Esophagus squamous epithelium (tissue), 5 donors: ENCODE measurements at regions not wholly inside any gene's neighbourhood (a gene's known extent, or its start where the extent isn't known, plus 50 kb on each side); places are given as distances from the start of the nearest gene placed in this dataset.

ENCODE experiments used
- DNase-seq: peaks from one replicate; lab custom pipeline; 2025; lab: John Stamatoyannopoulos, UW
- H3K27ac ChIP-seq, 4 donors: fragments of 200-600 bp; sonication (generic); one replicate each; pipeline ENCODE4 v1.5.1; 2016 to 2019; ENCODE audit warnings: mild to moderate bottlenecking in 1 of 4
- H3K27me3 ChIP-seq, 4 donors: fragments of 200-600 bp; sonication (generic); 1 replicate in 3 of 4; 2 replicates in 1 of 4; pipeline versions ENCODE4 v1.5.1 to v1.6.0; 2017 to 2021; ENCODE audit warnings: antibody characterized with exemption in 1 of 4
- H3K36me3 ChIP-seq, 3 donors: fragments of 200-600 bp; sonication (generic); one replicate each; pipeline ENCODE4 v1.5.1; 2016 to 2019
- H3K4me1 ChIP-seq, 3 donors: fragments of 200-600 bp; sonication (generic); one replicate each; pipeline ENCODE4 v1.5.1; 2017 to 2019
- H3K4me3 ChIP-seq, 4 donors: fragments of 200-600 bp; sonication (generic); 1 replicate in 3 of 4; 2 replicates in 1 of 4; pipeline ENCODE4 v1.5.1; 2016 to 2019; ENCODE audit warnings: mild to moderate bottlenecking in 2 of 4, moderate library complexity in 1 of 4
- H3K9me3 ChIP-seq, 3 donors: fragments of 200-600 bp; sonication (generic); one replicate each; pipeline ENCODE4 v1.5.1; 2016 to 2019
- POLR2A ChIP-seq, 4 donors: fragments of 450-650 bp; IDR thresholded peaks; one replicate each; pipeline ENCODE4 v1.6.1; 2017; ENCODE audit warnings: antibody characterized with exemption in 4 of 4, mild to moderate bottlenecking in 4 of 4, moderate library complexity in 3 of 4
- WGBS, 2 donors: methylation state at CpG; one replicate each; pipeline ENCODE4 v1.1.5; 2018; 5-methylcytosine and 5-hydroxymethylcytosine counted together
- intact Hi-C: fragments of 100-400 bp; cut with DNase I; formaldehyde crosslinking; loops from one replicate; pipeline ENCODE4 v1.15.0; 2022
- TF ChIP-seq, protein P1 (sequence below), 6 experiments: fragments of 450-650 bp in 4 of 6; fragments of 200-600 bp in 2 of 6; sonication (generic) in 2 of 6; IDR thresholded peaks; one replicate each; pipeline ENCODE4 v1.5.1; 2016 to 2019; ENCODE audit warnings: antibody characterized with exemption in 6 of 6, mild to moderate bottlenecking in 4 of 6, moderate library complexity in 4 of 6
- donor health status: DM: yes; HTN: yes; CAD: no.

DNA sequence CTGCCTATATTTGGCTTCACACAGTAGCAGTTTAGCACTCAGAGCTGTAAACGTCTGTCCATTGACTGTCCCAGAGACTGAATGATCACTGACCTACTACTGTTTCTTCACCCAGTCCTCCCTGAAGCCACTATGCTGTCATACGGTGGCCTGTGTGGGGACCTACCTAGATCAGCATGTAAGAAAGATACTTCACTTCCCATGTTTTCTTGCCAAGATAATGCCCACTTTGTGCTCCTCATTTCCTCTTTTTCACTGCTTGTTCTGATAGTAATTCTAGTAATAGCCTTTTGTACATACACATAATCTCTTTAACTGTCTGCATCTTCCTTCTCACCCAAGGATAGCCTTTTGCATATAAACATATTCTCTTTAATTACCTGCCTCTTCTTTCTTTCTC is 109.9 kb upstream of the TIAM2 start:
- Histone ChIP-seq H3K9me3 (no peaks in the 10 kb centered on the region), H3K27ac (no peak overlapping the region), H3K4me1 (peaks cover 0 to 36% (median 10%) of the 10 kb centered on the region in 3 donors), H3K4me3 (no peak overlapping the region), H3K27me3 (no peaks in the 10 kb centered on the region), H3K36me3 (no peaks in the 10 kb centered on the region)
- intact Hi-C loops: no loop called here
- 73 to 100% methylated on average over 2 of the region's 2 CpGs for WGBS, 2 donors
- DNase-seq: no peak
- TF ChIP-seq, protein P1, sequence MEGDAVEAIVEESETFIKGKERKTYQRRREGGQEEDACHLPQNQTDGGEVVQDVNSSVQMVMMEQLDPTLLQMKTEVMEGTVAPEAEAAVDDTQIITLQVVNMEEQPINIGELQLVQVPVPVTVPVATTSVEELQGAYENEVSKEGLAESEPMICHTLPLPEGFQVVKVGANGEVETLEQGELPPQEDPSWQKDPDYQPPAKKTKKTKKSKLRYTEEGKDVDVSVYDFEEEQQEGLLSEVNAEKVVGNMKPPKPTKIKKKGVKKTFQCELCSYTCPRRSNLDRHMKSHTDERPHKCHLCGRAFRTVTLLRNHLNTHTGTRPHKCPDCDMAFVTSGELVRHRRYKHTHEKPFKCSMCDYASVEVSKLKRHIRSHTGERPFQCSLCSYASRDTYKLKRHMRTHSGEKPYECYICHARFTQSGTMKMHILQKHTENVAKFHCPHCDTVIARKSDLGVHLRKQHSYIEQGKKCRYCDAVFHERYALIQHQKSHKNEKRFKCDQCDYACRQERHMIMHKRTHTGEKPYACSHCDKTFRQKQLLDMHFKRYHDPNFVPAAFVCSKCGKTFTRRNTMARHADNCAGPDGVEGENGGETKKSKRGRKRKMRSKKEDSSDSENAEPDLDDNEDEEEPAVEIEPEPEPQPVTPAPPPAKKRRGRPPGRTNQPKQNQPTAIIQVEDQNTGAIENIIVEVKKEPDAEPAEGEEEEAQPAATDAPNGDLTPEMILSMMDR (IDR thresholded peaks at IDR 0.05): no peak
- no peak for TF ChIP-seq POLR2A (IDR thresholded peaks at IDR 0.05)

DNA sequence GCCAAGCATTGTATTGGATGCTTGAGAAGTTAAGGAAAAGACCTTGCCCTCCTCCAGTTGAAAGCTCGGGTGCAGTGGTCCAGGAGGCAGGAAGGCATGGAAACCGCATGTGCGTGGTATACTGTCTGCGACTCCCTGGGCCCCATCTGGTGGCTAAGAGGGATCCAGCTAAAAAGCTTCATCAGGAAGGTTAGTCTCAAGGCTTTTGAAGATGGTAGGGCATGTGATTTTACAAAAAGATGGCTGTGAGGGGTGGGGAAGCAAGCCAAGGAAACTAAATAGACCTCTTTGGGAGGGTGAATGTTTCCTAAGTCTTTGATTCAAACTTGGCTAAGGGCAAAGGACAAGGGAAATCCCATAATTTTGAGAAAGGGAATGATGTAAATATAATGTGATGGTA is 109.1 kb upstream of the TIAM2 start:
- TF ChIP-seq POLR2A (IDR thresholded peaks at IDR 0.05): no peak
- TF ChIP-seq, protein P1 (IDR thresholded peaks at IDR 0.05): no peak
- intact Hi-C loops: no loop called here
- H3K4me3 ChIP-seq: no peak overlapping the region
- H3K27me3 ChIP-seq: no peaks in the 10 kb centered on the region
- no peak overlapping the region for H3K27ac ChIP-seq
- no peak for DNase-seq
- 93 to 96% methylated on average over 4 of the region's 4 CpGs for WGBS, 2 donors
- no peaks in the 10 kb centered on the region for H3K9me3 ChIP-seq
- H3K4me1 ChIP-seq: peaks cover 0 to 36% (median 10%) of the 10 kb centered on the region in 3 donors
- H3K36me3 ChIP-seq: no peaks in the 10 kb centered on the region

DNA sequence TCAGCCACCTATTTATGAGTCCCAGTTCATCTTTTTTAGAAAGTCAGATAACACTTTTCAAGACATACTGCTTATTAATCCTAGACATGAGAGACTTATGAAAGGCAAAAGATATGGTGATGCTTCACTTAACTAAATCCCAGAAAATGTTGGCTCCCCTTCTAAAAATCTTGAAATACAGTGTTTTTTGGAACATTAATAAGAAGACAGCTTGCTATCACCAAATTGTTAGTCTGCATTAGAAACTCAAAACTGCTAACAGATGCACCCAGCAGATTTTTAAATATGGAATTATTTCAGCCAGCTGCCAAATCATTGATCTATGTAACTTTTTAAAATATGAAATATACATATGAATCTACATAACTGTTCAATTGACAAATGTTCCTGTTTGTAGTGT is 108.6 kb upstream of the TIAM2 start:
- intact Hi-C loops: no loop called here
- H3K27me3 ChIP-seq: no peaks in the 10 kb centered on the region
- no peak for DNase-seq
- no peak overlapping the region for H3K27ac ChIP-seq
- no peaks in the 10 kb centered on the region for H3K9me3 ChIP-seq
- H3K4me3 ChIP-seq: no peak overlapping the region
- peaks cover 0 to 35% (median 10%) of the 10 kb centered on the region in 3 donors for H3K4me1 ChIP-seq
- TF ChIP-seq POLR2A (IDR thresholded peaks at IDR 0.05): no peak
- TF ChIP-seq, protein P1 (IDR thresholded peaks at IDR 0.05): no peak
- no peaks in the 10 kb centered on the region for H3K36me3 ChIP-seq

DNA sequence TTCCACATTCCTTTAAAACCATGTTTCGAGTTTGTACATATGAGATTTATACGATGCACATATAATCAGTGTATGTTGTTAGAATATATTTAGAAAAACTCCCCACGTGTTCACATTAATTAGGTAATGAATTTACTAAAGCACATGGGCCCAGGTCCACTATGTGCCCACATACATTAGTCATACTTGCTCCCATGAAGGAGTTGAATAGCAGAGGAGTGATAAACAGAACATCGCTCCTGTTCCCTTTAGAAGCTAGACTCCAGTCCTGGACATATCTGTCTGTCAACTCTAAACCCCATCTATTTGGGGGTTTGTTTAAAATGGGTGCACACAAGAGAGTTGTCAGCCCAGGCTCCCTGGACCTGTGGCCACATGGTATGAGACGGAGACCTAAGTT is 108.1 kb upstream of the TIAM2 start:
- Histone ChIP-seq H3K27me3 (no peaks in the 10 kb centered on the region), H3K9me3 (no peaks in the 10 kb centered on the region), H3K4me3 (no peak overlapping the region), H3K4me1 (peaks cover 0 to 29% (median 10%) of the 10 kb centered on the region in 3 donors), H3K36me3 (no peaks in the 10 kb centered on the region), H3K27ac (no peak overlapping the region)
- WGBS, 2 donors: 49 to 68% methylated on average over 5 of the region's 5 CpGs
- no peak for TF ChIP-seq POLR2A (IDR thresholded peaks at IDR 0.05)
- TF ChIP-seq, protein P1 (IDR thresholded peaks at IDR 0.05): no peak
- intact Hi-C loops: no loop called here
- DNase-seq: no peak

DNA sequence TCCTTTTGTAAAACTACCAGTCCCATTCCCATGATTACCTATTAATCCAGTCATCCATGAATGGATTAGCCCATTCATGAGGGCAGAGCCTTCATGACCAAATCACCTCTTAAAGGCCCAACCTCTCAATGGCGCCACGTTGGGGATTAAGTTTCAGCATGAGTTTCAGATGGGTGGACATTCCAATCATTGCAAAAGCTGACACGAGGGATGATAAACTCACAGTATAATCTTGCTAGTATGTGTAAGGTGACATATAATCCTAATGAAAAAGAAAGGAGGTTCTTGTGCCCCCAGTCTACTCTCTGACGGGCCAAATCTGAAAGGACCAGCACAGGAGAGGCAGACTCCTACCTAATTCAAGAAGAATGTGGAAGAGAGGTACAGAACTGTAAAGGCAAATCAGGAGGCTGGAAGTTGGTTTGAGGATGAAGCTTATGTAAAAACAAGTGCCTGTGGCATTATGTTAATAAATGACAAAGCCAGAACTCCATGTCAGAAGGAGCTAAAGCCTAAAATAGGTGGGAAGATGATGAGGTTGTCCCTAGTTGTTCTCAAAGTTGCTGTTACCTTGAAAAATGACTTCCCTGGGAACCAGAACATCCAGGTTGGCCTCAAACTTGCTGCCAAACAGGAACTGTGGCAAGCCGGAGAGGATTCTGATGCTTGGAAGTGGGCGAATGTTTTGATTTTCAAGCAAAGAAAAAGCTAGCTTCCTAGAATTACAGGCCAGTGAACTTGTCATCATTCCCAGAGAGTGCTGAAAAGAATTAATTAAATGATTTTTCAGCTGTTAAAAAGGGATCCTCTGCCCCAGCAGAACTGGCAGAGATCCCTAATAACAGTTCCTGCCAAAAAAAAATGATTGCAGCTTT is 106.5 kb upstream of the TIAM2 start:
- H3K27me3 ChIP-seq: no peaks in the 10 kb centered on the region

More for the DNA sequence above, 106.5 kb upstream of the TIAM2 start:
- Histone ChIP-seq H3K4me1 (peaks cover 0 to 22% (median 4%) of the 10 kb centered on the region in 3 donors), H3K4me3 (no peak overlapping the region), H3K36me3 (no peaks in the 10 kb centered on the region), H3K27ac (no peak overlapping the region), H3K9me3 (no peaks in the 10 kb centered on the region)
- no peak for TF ChIP-seq POLR2A (IDR thresholded peaks at IDR 0.05)
- TF ChIP-seq, protein P1 (IDR thresholded peaks at IDR 0.05): no peak
- no peak for DNase-seq
- intact Hi-C loops: no loop called here
- WGBS, 2 donors: 52 to 54% methylated on average over 5 to 6 of the region's 6 CpGs
